ENCODE measurements at regions not wholly inside any gene's neighbourhood (a gene's known extent, or its start where the extent isn't known, plus 50 kb on each side); places are given as distances from the start of the nearest gene placed in this dataset.
A peak's percentile ranks its signal among the peaks of the same experiment; 100 is the strongest.

DNA sequence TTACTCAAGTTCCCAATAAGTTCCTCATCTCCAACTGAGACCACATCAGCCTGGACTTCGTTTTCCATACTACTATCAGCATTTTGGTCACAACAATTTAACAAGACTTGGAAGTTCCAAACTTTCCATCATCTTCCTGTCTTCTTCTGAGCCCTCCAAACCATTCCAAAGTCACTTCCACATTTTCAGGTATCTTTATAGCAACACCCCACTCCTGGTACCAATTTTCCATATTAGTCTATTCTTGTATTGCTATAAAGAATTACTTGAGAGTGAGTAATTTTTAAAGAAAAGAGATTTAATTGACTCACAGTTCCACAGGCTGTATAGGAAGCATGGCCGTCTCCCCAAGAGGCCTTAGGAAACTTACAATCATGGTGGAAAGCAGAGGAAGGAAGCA is 138.6 kb upstream of the GPRIN3 start:
- no peak for TF ChIP-seq CTCF (IDR thresholded peaks at IDR 0.05; ENCODE audit: borderline replicate concordance, insufficient read depth, low read depth, low read length)
- no peak overlapping the region for H3K4me3 ChIP-seq (ENCODE audit: low read depth, low read length)

DNA sequence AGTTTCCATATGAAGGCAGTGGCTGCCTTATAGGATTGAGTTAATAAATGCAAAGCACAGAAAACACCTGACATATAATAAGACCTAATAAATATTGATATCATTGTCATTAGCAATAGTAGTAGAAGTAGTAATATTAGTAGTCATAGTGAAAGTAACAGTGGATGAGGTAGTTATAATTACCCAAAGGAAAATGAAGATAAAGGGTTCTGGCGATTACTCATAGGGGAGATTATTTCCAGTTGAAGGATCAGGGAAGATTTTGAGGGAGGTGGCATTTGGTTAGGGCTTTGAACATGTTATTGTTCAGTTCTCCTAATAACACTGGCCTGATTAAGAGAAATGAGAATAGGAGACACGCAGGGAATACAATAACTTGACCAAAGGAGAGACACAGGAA is 131.9 kb upstream of the GPRIN3 start:
- H3K4me3 ChIP-seq (ENCODE audit: low read depth, low read length) = no peak overlapping the region
- TF ChIP-seq CTCF (IDR thresholded peaks at IDR 0.05; ENCODE audit: borderline replicate concordance, insufficient read depth, low read depth, low read length) = no peak

DNA sequence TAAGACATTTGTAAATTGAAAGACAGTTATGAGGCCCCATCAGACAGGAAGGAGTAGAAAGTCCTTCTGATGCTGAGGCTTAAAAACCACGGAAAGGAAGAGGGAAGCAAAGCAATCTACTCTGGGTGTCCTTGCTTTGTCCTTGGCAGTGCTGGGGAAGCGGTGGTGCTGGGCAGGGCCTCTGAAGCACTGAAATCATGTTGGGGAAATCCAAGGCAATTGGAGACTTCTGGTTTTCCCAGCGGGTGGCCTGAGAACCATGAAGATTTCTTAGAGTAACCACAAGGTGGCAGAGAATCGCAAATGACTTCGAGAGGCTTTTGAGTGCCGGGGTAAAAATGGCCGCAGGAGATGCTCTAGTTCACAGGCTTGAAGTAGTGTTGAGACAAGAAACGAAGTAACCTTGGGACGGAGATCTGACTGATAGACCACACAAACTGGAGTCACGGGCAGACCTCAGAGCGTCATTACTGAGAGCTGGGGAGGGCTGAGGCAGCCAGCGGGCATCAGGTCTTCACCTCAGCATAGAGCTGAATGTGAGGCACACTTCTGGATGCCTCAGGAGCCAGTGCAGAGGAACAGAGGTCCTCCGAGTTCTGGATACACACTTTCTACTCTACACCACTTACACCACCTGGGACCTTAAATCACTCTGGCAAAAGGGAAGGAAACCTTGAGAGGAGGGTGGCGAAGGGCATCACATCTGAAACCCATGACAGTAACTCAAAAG is 130.7 kb upstream of the GPRIN3 start:
- peak; percentile 39; the same call in 1 of the 2 replicates for TF ChIP-seq CTCF (IDR thresholded peaks at IDR 0.05; ENCODE audit: borderline replicate concordance, insufficient read depth, low read depth, low read length)
- no peak overlapping the region for H3K4me3 ChIP-seq (ENCODE audit: low read depth, low read length)

DNA sequence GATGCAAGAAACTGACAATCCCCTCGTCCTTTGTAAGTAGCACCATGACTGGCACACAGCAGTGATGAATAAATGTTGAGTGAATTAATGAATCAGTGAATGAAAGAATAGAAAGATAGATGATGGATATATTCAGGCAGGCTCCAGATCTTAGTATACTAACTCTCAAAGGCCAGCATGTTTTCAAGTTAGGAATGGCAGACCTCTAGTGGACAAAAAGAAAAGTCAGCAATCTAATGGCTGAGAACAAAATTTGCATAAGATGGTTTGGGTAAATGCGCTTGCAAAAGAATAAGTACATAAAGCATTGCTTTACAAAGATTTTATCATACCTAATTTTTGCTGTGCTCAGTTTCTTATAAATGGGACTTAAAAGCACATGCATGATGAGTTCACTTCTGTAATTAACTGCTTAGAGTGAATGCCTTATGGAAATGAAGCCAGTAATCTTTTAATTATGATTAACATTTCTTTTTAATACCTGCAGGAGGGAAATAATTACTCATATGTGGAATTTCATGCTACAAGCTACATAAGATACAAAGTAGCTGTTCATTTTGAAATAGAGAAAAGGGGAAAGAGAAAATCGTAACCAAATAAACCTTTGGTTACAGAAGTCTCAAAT is 126.9 kb upstream of the GPRIN3 start:
- no peak overlapping the region for H3K4me3 ChIP-seq (ENCODE audit: low read depth, low read length)
- peak; percentile 43; the same call in 1 of the 2 replicates for TF ChIP-seq CTCF (IDR thresholded peaks at IDR 0.05; ENCODE audit: borderline replicate concordance, insufficient read depth, low read depth, low read length)

- no peak overlapping the region for H3K4me3 ChIP-seq (ENCODE audit: low read depth, low read length)
- TF ChIP-seq CTCF (IDR thresholded peaks at IDR 0.05; ENCODE audit: borderline replicate concordance, insufficient read depth, low read depth, low read length) = no peak
Measured at GRCh38 chr4:89427782-89428181, 120.2 kb upstream of the GPRIN3 start.

GRCh38 chr4:89425023-89425422 is 117.4 kb upstream of the GPRIN3 start:
- H3K4me3 ChIP-seq (ENCODE audit: low read depth, low read length) = no peak overlapping the region
- TF ChIP-seq CTCF (IDR thresholded peaks at IDR 0.05; ENCODE audit: borderline replicate concordance, insufficient read depth, low read depth, low read length) = no peak

DNA sequence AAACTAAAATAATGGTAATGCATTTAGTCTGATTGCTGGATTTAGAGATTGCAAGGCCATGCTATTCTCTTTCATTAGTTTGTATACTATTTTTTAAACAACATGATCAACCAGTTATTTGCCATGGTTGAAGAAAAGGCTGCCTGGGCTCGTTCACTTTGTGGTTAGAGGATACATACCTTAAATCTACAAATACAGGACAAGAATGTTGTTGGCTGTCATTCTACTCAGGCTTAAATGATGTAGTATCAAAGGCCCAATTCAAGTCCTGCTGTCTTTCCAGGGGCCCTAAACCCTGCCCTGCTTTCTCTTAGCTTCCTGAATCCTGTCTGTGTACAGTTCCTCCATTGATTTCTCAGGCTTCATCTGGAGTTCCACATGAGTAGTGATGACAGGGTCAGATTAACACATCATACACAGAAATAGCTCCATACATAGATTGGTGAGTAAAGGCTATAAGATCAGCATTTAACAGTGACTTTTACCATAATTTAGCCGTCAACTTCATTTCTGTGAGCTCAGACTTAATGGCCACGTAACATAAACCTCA is 114.9 kb upstream of the GPRIN3 start:
- no peak overlapping the region for H3K4me3 ChIP-seq (ENCODE audit: low read depth, low read length)
- no peak for TF ChIP-seq CTCF (IDR thresholded peaks at IDR 0.05; ENCODE audit: borderline replicate concordance, insufficient read depth, low read depth, low read length)

Measured in GM12875 (cell line).